ENCODE measurements at regions not wholly inside any gene's neighbourhood (a gene's known extent, or its start where the extent isn't known, plus 50 kb on each side); places are given as distances from the start of the nearest gene placed in this dataset.

DNA sequence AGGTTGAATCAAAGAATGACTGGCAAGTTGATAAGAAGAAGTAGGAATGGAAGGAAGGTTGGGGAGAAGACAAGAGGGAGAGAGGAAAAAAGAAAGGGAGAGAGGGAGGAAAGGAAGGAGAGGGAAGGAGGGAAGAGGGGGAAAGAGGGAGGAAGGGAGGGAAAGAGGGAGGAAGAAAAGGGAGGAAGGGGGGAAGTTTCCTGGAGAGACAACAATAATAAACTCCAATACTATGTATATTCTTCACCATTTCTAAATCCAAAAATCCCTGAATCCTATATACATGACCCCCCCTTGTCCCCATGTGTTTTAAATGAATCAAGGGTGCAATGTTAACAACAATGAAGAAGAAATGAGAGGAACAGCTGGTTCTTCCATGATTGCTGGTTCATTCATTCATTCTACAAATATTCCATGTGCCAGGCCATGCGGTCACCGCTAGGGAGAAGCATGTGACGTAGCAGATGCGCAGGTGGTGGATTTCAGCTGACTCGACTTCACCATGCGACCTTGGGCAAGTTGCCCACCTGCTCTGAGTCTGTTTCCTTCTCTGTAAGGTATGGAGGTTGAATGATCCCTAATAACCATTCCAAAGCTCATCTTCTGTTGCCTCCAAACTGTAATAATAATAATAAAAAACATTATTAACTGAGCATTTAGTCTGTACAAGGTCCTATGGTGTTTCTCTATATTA, 77.6 kb downstream of the EN1 start:
- H3K27ac ChIP-seq (ENCODE audit: low read depth in 1 of 2, low read length in 2 of 2), result no peak overlapping the region
- TF ChIP-seq, protein P1, sequence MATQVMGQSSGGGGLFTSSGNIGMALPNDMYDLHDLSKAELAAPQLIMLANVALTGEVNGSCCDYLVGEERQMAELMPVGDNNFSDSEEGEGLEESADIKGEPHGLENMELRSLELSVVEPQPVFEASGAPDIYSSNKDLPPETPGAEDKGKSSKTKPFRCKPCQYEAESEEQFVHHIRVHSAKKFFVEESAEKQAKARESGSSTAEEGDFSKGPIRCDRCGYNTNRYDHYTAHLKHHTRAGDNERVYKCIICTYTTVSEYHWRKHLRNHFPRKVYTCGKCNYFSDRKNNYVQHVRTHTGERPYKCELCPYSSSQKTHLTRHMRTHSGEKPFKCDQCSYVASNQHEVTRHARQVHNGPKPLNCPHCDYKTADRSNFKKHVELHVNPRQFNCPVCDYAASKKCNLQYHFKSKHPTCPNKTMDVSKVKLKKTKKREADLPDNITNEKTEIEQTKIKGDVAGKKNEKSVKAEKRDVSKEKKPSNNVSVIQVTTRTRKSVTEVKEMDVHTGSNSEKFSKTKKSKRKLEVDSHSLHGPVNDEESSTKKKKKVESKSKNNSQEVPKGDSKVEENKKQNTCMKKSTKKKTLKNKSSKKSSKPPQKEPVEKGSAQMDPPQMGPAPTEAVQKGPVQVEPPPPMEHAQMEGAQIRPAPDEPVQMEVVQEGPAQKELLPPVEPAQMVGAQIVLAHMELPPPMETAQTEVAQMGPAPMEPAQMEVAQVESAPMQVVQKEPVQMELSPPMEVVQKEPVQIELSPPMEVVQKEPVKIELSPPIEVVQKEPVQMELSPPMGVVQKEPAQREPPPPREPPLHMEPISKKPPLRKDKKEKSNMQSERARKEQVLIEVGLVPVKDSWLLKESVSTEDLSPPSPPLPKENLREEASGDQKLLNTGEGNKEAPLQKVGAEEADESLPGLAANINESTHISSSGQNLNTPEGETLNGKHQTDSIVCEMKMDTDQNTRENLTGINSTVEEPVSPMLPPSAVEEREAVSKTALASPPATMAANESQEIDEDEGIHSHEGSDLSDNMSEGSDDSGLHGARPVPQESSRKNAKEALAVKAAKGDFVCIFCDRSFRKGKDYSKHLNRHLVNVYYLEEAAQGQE (IDR thresholded peaks at IDR 0.05), result no peak
- no peak for TF ChIP-seq HNF4A (conservative IDR thresholded peaks at IDR 0.05)
- TF ChIP-seq, protein P2, sequence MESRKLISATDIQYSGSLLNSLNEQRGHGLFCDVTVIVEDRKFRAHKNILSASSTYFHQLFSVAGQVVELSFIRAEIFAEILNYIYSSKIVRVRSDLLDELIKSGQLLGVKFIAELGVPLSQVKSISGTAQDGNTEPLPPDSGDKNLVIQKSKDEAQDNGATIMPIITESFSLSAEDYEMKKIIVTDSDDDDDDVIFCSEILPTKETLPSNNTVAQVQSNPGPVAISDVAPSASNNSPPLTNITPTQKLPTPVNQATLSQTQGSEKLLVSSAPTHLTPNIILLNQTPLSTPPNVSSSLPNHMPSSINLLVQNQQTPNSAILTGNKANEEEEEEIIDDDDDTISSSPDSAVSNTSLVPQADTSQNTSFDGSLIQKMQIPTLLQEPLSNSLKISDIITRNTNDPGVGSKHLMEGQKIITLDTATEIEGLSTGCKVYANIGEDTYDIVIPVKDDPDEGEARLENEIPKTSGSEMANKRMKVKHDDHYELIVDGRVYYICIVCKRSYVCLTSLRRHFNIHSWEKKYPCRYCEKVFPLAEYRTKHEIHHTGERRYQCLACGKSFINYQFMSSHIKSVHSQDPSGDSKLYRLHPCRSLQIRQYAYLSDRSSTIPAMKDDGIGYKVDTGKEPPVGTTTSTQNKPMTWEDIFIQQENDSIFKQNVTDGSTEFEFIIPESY (IDR thresholded peaks at IDR 0.05), result no peak
- TF ChIP-seq, protein P3, sequence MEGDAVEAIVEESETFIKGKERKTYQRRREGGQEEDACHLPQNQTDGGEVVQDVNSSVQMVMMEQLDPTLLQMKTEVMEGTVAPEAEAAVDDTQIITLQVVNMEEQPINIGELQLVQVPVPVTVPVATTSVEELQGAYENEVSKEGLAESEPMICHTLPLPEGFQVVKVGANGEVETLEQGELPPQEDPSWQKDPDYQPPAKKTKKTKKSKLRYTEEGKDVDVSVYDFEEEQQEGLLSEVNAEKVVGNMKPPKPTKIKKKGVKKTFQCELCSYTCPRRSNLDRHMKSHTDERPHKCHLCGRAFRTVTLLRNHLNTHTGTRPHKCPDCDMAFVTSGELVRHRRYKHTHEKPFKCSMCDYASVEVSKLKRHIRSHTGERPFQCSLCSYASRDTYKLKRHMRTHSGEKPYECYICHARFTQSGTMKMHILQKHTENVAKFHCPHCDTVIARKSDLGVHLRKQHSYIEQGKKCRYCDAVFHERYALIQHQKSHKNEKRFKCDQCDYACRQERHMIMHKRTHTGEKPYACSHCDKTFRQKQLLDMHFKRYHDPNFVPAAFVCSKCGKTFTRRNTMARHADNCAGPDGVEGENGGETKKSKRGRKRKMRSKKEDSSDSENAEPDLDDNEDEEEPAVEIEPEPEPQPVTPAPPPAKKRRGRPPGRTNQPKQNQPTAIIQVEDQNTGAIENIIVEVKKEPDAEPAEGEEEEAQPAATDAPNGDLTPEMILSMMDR (IDR thresholded peaks at IDR 0.05; ENCODE audit: low read depth, low read length, missing input control), result no peak
- no peak for TF ChIP-seq HNF4G (IDR thresholded peaks at IDR 0.05)
- TF ChIP-seq JUND (IDR thresholded peaks at IDR 0.05), result no peak
- H3K4me1 ChIP-seq (ENCODE audit: control insufficient read depth in 4 of 4, insufficient read depth in 4 of 4, low read length in 3 of 4), result peaks cover 0 to 9% (median 5%) of the 10 kb centered on the region in 4 donors
- H3K27me3 ChIP-seq (ENCODE audit: control insufficient read depth in 4 of 4, insufficient read depth in 4 of 4, low read length in 3 of 4), result peaks cover 0 to 9% (median 0%) of the 10 kb centered on the region in 4 donors
- no peak overlapping the region for H3K4me3 ChIP-seq (ENCODE audit: low read depth in 1 of 3, low read length in 3 of 3)
- no peaks in the 10 kb centered on the region for H3K9me3 ChIP-seq (ENCODE audit: control insufficient read depth in 4 of 4, low read length in 3 of 4)
- 85% methylated on average over 6 of the region's 6 CpGs for WGBS
- H3K36me3 ChIP-seq (ENCODE audit: control insufficient read depth in 4 of 4, insufficient read depth in 3 of 4, low read depth in 1 of 4, low read length in 3 of 4), result no peaks in the 10 kb centered on the region
- no peak for DNase-seq (ENCODE audit: low spot score)
- no peak overlapping the region for H3K9ac ChIP-seq (ENCODE audit: low read depth in 1 of 2, low read length in 2 of 2)

DNA sequence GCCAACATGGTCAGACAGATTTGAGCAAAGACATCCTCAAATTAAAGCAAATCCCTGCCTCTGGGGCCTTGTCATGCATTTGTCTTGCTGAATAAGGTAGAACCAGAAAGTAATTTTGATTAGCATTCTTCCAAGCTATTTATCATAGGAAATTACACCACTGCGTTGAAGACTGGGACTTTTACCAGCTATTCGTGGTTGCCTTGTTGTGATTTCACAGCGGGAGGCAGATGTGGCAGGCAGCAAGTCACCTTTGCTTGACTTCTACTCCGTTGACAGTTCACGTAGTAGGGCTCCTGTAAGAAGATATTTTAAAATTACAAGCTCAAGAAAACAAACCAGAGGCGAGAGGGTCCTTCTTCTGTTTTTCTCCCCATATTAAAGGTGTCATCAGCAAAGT, 80.6 kb downstream of the EN1 start:
- Histone ChIP-seq H3K36me3 (ENCODE audit: control insufficient read depth in 4 of 4, insufficient read depth in 3 of 4, low read depth in 1 of 4, low read length in 3 of 4) (no peaks in the 10 kb centered on the region), H3K9me3 (ENCODE audit: control insufficient read depth in 4 of 4, low read length in 3 of 4) (no peaks in the 10 kb centered on the region), H3K4me1 (ENCODE audit: control insufficient read depth in 4 of 4, insufficient read depth in 4 of 4, low read length in 3 of 4) (no peaks in the 10 kb centered on the region), H3K27me3 (ENCODE audit: control insufficient read depth in 4 of 4, insufficient read depth in 4 of 4, low read length in 3 of 4) (peaks cover 0 to 12% (median 5%) of the 10 kb centered on the region in 4 donors), H3K4me3 (ENCODE audit: low read depth in 1 of 3, low read length in 3 of 3) (no peak overlapping the region), H3K9ac (ENCODE audit: low read depth in 1 of 2, low read length in 2 of 2) (no peak overlapping the region), H3K27ac (ENCODE audit: low read depth in 1 of 2, low read length in 2 of 2) (no peak overlapping the region)
- TF ChIP-seq FOXA2 (IDR thresholded peaks at IDR 0.05), result no peak
- no peak for TF ChIP-seq GABPA (IDR thresholded peaks at IDR 0.05 in 1 of 2, conservative IDR thresholded peaks at IDR 0.05 in 1 of 2)
- 38% methylated on average over 6 of the region's 6 CpGs for WGBS
- DNase-seq (ENCODE audit: low spot score), result no peak

DNA sequence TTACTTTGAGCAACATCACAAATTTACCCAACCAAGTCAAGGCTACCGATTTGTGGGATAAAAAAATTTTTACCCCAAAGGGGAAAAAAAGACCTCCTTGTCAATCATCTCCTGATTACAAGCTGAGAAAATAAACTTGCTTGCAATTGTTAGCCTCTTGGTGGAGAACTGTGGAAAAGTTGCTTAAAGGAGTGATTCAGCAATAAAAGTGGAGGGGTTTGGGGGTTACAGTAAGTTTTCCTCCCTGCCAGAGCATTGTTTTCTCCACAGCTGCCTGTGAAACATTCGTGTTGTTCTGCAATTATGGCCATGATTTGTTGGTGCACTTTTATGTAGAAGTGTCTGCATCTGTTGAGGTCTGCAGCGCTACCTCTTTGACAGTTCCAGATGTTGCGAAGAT, 82.6 kb downstream of the EN1 start:
- Histone ChIP-seq H3K4me3 (ENCODE audit: low read depth in 1 of 3, low read length in 3 of 3) (no peak overlapping the region), H3K4me1 (ENCODE audit: control insufficient read depth in 4 of 4, insufficient read depth in 4 of 4, low read length in 3 of 4) (no peaks in the 10 kb centered on the region), H3K27me3 (ENCODE audit: control insufficient read depth in 4 of 4, insufficient read depth in 4 of 4, low read length in 3 of 4) (peaks cover 0 to 12% (median 5%) of the 10 kb centered on the region in 4 donors), H3K27ac (ENCODE audit: low read depth in 1 of 2, low read length in 2 of 2) (no peak overlapping the region), H3K9ac (ENCODE audit: low read depth in 1 of 2, low read length in 2 of 2) (no peak overlapping the region), H3K9me3 (ENCODE audit: control insufficient read depth in 4 of 4, low read length in 3 of 4) (no peaks in the 10 kb centered on the region), H3K36me3 (ENCODE audit: control insufficient read depth in 4 of 4, insufficient read depth in 3 of 4, low read depth in 1 of 4, low read length in 3 of 4) (no peaks in the 10 kb centered on the region)
- no peak for DNase-seq (ENCODE audit: low spot score)
- WGBS, result 73% methylated on average over 4 of the region's 4 CpGs
- TF ChIP-seq, protein P1 (IDR thresholded peaks at IDR 0.05), result no peak
- TF ChIP-seq TAF1 (conservative IDR thresholded peaks at IDR 0.05), result no peak
- no peak for TF ChIP-seq RXRA (IDR thresholded peaks at IDR 0.05)
- TF ChIP-seq SP1 (IDR thresholded peaks at IDR 0.05), result no peak
- TF ChIP-seq FOXA2 (IDR thresholded peaks at IDR 0.05), result no peak
- TF ChIP-seq EGR1 (IDR thresholded peaks at IDR 0.05; ENCODE audit: low read depth in 2 of 2), result no peak
- TF ChIP-seq JUND (IDR thresholded peaks at IDR 0.05), result no peak
- TF ChIP-seq, protein P4, sequence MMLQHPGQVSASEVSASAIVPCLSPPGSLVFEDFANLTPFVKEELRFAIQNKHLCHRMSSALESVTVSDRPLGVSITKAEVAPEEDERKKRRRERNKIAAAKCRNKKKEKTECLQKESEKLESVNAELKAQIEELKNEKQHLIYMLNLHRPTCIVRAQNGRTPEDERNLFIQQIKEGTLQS (IDR thresholded peaks at IDR 0.05), result no peak
- no peak for TF ChIP-seq GABPA (IDR thresholded peaks at IDR 0.05 in 1 of 2, conservative IDR thresholded peaks at IDR 0.05 in 1 of 2)
- no peak for TF ChIP-seq YY1 (IDR thresholded peaks at IDR 0.05)
- no peak for TF ChIP-seq HNF4G (IDR thresholded peaks at IDR 0.05)

Measured in liver (tissue), 8 donors.